PFSK-1 (cell line): ENCODE measurements at regions not wholly inside any gene's neighbourhood (a gene's known extent, or its start where the extent isn't known, plus 50 kb on each side); places are given as distances from the start of the nearest gene placed in this dataset.

ENCODE experiments used
- FOXP2 ChIP-seq: optimal IDR thresholded peaks from 2 replicates; pipeline ENCODE3; 2011; ENCODE audit warnings: borderline replicate concordance, control low read depth, inconsistent platforms; ENCODE audit not compliant: insufficient read depth; ENCODE audit errors: extremely low read length, extremely low read depth
- POLR2AphosphoS5 ChIP-seq: IDR thresholded peaks from 2 replicates; pipeline ENCODE4 v1.6.1; 2012; ENCODE audit warnings: low read depth, mild to moderate bottlenecking, control low read depth, low read length, moderate library complexity
- REST ChIP-seq, 2 experiments: IDR thresholded peaks; 2 replicates each; pipeline versions ENCODE4 v1.6.1 to v1.8.0; 2011 to 2012; ENCODE audit warnings: low read depth in 2 of 2, low read length in 2 of 2, control low read depth in 1 of 2, inconsistent platforms in 1 of 2, mild to moderate bottlenecking in 1 of 2, moderate library complexity in 1 of 2; ENCODE audit not compliant: insufficient read depth in 1 of 2
- SIN3A ChIP-seq: IDR thresholded peaks from 2 replicates; pipeline ENCODE4 v1.6.1; 2012; ENCODE audit warnings: mild to moderate bottlenecking, low read length, moderate library complexity, borderline replicate concordance; ENCODE audit not compliant: insufficient read depth
- TAF1 ChIP-seq: IDR thresholded peaks from 2 replicates; pipeline ENCODE4 v1.6.1; 2012; ENCODE audit warnings: low read length, control low read depth, borderline replicate concordance; ENCODE audit not compliant: insufficient read depth

GRCh38 chr1:232463225-232463624 lies 166.7 kb downstream of the SIPA1L2 start:
- TF ChIP-seq TAF1 (no peak), SIN3A (no peak), POLR2AphosphoS5 (no peak), FOXP2 (no peak), REST (IDR thresholded peaks at IDR 0.05; ENCODE audit: insufficient read depth in 1 of 2, low read depth in 2 of 2, low read length in 2 of 2) (no peak)

GRCh38 chr1:232462213-232462612 lies 167.7 kb downstream of the SIPA1L2 start:
- TF ChIP-seq REST (IDR thresholded peaks at IDR 0.05; ENCODE audit: insufficient read depth in 1 of 2, low read depth in 2 of 2, low read length in 2 of 2) (no peak), FOXP2 (no peak), POLR2AphosphoS5 (no peak), TAF1 (no peak), SIN3A (no peak)

- no peak for TF ChIP-seq TAF1
- TF ChIP-seq REST (IDR thresholded peaks at IDR 0.05; ENCODE audit: insufficient read depth in 1 of 2, low read depth in 2 of 2, low read length in 2 of 2) = no peak
- no peak for TF ChIP-seq SIN3A
- TF ChIP-seq POLR2AphosphoS5 = no peak
- no peak for TF ChIP-seq FOXP2
Observed at GRCh38 chr1:232459826-232460225, 170.1 kb downstream of the SIPA1L2 start.

GRCh38 chr1:232459087-232459486 lies 170.8 kb downstream of the SIPA1L2 start:
- no peak for TF ChIP-seq TAF1
- TF ChIP-seq REST (IDR thresholded peaks at IDR 0.05; ENCODE audit: insufficient read depth in 1 of 2, low read depth in 2 of 2, low read length in 2 of 2) = no peak
- no peak for TF ChIP-seq POLR2AphosphoS5
- TF ChIP-seq FOXP2 = no peak
- TF ChIP-seq SIN3A = no peak

- TF ChIP-seq FOXP2 (no peak), TAF1 (no peak), POLR2AphosphoS5 (no peak), SIN3A (no peak), REST (IDR thresholded peaks at IDR 0.05; ENCODE audit: insufficient read depth in 1 of 2, low read depth in 2 of 2, low read length in 2 of 2) (no peak)
Observed at GRCh38 chr1:232457595-232457994, 172.3 kb downstream of the SIPA1L2 start.
